Peyer's patch (tissue), 4 donors: ENCODE measurements at regions not wholly inside any gene's neighbourhood (a gene's known extent, or its start where the extent isn't known, plus 50 kb on each side); places are given as distances from the start of the nearest gene placed in this dataset.

Experiments
- DNase-seq, 3 donors: peaks; one replicate each; pipeline ENCODE4 v3.0.0-alpha.2; 2017 to 2019
- H3K27ac ChIP-seq, 4 donors: fragments of 200-600 bp; sonication (generic); one replicate each; pipeline ENCODE4 v1.5.1; 2016 to 2019
- H3K27me3 ChIP-seq, 2 donors: fragments of 200-600 bp; sonication (generic); one replicate each; pipeline ENCODE4 v1.5.1; 2019
- H3K36me3 ChIP-seq, 3 donors: fragments of 200-600 bp; sonication (generic); one replicate each; pipeline ENCODE4 v1.5.1; 2016 to 2019
- H3K4me1 ChIP-seq, 4 donors: fragments of 200-600 bp; sonication (generic); one replicate each; pipeline ENCODE4 v1.5.1; 2016 to 2019
- H3K4me3 ChIP-seq, 4 donors: fragments of 200-600 bp; sonication (generic); 1 replicate in 3 of 4; 2 replicates in 1 of 4; pipeline ENCODE4 v1.5.1; 2016 to 2019; ENCODE audit warnings: mild to moderate bottlenecking in 1 of 4
- H3K9me3 ChIP-seq, 4 donors: fragments of 200-600 bp; sonication (generic); one replicate each; pipeline ENCODE4 v1.5.1; 2016 to 2019; ENCODE audit warnings: mild to moderate bottlenecking in 1 of 4
- POLR2A ChIP-seq, 2 donors: fragments of 450-650 bp; IDR thresholded peaks; one replicate each; pipeline ENCODE4 v1.5.1; 2017; ENCODE audit warnings: antibody characterized with exemption in 2 of 2, mild to moderate bottlenecking in 2 of 2, moderate library complexity in 2 of 2
- TF ChIP-seq, protein P1 (sequence below), 6 experiments: fragments of 450-650 bp in 4 of 6; fragments of 200-600 bp in 2 of 6; sonication (generic) in 1 of 6; IDR thresholded peaks; one replicate each; pipeline ENCODE4 v1.5.1; 2017 to 2019; ENCODE audit warnings: antibody characterized with exemption in 6 of 6, mild to moderate bottlenecking in 3 of 6, moderate library complexity in 1 of 6

DNA sequence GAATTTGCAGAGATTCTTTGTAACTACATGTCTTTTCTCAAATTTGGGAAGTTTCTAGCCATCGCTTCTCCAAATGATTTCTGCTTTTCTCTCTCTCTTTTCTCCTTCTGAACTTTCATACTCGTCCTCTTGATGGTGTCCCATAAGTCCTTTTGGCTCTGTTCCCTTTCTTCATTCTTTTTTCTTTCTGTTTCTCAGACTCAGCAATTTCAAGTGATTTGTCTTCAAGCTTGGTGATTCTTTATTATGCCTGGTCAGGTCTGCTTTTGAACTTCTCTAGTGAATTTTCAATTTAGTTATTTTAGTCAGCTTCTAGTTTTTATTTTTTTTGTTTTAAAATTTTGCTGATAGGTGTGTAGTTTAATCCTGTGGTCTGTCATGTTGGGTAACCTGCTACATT is 57.6 kb upstream of the EEF1E1 start:
- DNase-seq = no peak
- Histone ChIP-seq H3K27me3 (no peaks in the 10 kb centered on the region), H3K36me3 (no peaks in the 10 kb centered on the region), H3K27ac (no peak overlapping the region), H3K9me3 (no peaks in the 10 kb centered on the region), H3K4me1 (no peaks in the 10 kb centered on the region), H3K4me3 (no peak overlapping the region)
- TF ChIP-seq, protein P1, sequence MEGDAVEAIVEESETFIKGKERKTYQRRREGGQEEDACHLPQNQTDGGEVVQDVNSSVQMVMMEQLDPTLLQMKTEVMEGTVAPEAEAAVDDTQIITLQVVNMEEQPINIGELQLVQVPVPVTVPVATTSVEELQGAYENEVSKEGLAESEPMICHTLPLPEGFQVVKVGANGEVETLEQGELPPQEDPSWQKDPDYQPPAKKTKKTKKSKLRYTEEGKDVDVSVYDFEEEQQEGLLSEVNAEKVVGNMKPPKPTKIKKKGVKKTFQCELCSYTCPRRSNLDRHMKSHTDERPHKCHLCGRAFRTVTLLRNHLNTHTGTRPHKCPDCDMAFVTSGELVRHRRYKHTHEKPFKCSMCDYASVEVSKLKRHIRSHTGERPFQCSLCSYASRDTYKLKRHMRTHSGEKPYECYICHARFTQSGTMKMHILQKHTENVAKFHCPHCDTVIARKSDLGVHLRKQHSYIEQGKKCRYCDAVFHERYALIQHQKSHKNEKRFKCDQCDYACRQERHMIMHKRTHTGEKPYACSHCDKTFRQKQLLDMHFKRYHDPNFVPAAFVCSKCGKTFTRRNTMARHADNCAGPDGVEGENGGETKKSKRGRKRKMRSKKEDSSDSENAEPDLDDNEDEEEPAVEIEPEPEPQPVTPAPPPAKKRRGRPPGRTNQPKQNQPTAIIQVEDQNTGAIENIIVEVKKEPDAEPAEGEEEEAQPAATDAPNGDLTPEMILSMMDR (IDR thresholded peaks at IDR 0.05) = no peak
- no peak for TF ChIP-seq POLR2A (IDR thresholded peaks at IDR 0.05)

DNA sequence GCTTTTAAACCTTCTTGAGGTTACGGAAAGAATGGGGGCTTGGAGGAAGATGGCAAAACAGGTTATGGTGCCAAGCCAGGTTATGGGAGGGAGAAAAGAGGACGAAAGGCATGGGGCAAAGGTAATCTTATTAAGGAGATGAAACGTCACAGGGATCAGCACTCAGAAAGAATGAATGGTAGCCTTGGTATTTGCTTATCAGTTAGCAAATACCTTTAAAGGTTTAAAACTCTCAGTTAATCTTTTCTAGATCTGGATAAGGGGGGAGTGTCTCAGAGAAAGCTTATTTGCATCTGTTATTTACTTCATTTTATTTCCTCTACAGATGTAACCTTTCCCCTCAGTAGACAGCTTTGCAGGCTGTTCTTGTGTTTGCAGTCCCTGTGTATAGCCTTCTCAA is 55.5 kb upstream of the EEF1E1 start:
- H3K9me3 ChIP-seq = no peaks in the 10 kb centered on the region
- no peak overlapping the region for H3K4me3 ChIP-seq
- DNase-seq = no peak
- H3K36me3 ChIP-seq = no peaks in the 10 kb centered on the region
- TF ChIP-seq POLR2A (IDR thresholded peaks at IDR 0.05) = no peak
- TF ChIP-seq, protein P1 (IDR thresholded peaks at IDR 0.05) = no peak
- no peaks in the 10 kb centered on the region for H3K4me1 ChIP-seq
- no peaks in the 10 kb centered on the region for H3K27me3 ChIP-seq
- no peak overlapping the region for H3K27ac ChIP-seq

DNA sequence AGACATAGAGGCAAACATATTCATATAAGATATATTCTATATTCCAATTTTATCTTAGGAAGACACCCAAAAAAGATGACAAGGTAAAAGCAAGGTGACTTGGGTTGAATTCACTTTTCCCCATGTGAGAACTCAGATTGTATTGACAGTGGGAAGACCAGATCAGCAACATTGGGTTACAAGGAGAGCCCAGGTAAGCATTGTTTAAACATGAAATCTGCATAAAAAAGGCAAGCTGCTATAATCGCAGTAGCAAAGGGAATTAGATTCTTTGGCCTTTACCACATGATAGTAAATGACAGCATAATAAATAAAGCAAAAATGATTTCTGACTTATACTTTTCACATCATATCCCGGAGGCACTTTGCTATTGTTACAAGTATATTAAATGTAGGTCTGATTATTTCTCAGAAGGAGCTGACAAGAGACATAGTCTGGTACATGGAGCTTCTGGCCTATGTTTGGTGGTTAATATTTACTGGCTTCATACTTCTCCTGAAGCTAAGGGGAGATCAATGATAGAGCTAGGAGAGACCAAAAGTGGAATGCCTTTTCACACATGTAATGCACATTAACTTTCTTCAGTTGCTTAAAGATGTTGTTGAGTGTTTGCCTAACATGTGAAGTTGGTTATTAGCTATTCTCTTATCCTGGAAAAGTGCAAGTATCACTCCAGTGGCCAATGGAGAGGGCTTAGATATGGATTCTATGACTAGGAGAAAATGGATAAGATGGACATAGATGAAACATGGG is 53.1 kb upstream of the EEF1E1 start:
- TF ChIP-seq POLR2A (IDR thresholded peaks at IDR 0.05) = no peak
- TF ChIP-seq, protein P1 (IDR thresholded peaks at IDR 0.05) = no peak
- DNase-seq = no peak
- Histone ChIP-seq H3K9me3 (no peaks in the 10 kb centered on the region), H3K36me3 (no peaks in the 10 kb centered on the region), H3K27me3 (no peaks in the 10 kb centered on the region), H3K4me3 (no peak overlapping the region), H3K27ac (no peak overlapping the region), H3K4me1 (no peaks in the 10 kb centered on the region)
